ENCODE measurements at regions not wholly inside any gene's neighbourhood (a gene's known extent, or its start where the extent isn't known, plus 50 kb on each side); places are given as distances from the start of the nearest gene placed in this dataset.

GRCh38 chr18:4750393-4751346 is 295.6 kb upstream of the DLGAP1 start:
- no peak overlapping the region for H2AFZ ChIP-seq (ENCODE audit: low read depth, low read length)
- no peaks in the 10 kb centered on the region for H3F3A ChIP-seq (ENCODE audit: insufficient read depth, low read length, poor library complexity, severe bottlenecking)
- no peak overlapping the region for H3K4me3 ChIP-seq (ENCODE audit: low read length)
- no peak overlapping the region for H3K9ac ChIP-seq (ENCODE audit: low read length)
- H3K36me3 ChIP-seq (ENCODE audit: insufficient read depth, low read length): no peaks in the 10 kb centered on the region
- no peak overlapping the region for H3K4me2 ChIP-seq (ENCODE audit: low read length)
- H3K79me2 ChIP-seq (replicated peaks; ENCODE audit: insufficient read depth, low read length): no peaks in the 10 kb centered on the region
- H4K20me1 ChIP-seq (ENCODE audit: insufficient read depth): no peaks in the 10 kb centered on the region
- H3K27ac ChIP-seq (ENCODE audit: low read length): no peak overlapping the region
- TF ChIP-seq POLR2AphosphoS5 (IDR thresholded peaks at IDR 0.05) (no peak), CTCF (IDR thresholded peaks at IDR 0.05; ENCODE audit: poor library complexity, severe bottlenecking) (no peak), TAF1 (IDR thresholded peaks at IDR 0.05; ENCODE audit: low read depth) (no peak), SMC3 (conservative IDR thresholded peaks at IDR 0.05; ENCODE audit: poor library complexity) (no peak), EP300 (conservative IDR thresholded peaks at IDR 0.05; ENCODE audit: poor library complexity, severe bottlenecking) (no peak), MXI1 (conservative IDR thresholded peaks at IDR 0.05; ENCODE audit: poor library complexity, severe bottlenecking) (no peak), REST (IDR thresholded peaks at IDR 0.05; ENCODE audit: borderline replicate concordance) (no peak), RAD21 (conservative IDR thresholded peaks at IDR 0.05) (no peak), EZH2 (IDR thresholded peaks at IDR 0.05; ENCODE audit: borderline replicate concordance, insufficient read depth, low read length, poor library complexity, severe bottlenecking) (no peak)
- no peaks in the 10 kb centered on the region for H3K9me2 ChIP-seq (ENCODE audit: insufficient read depth, low read length)
- no peaks in the 10 kb centered on the region for H3K27me3 ChIP-seq (ENCODE audit: insufficient read depth, low read depth, low read length)
- H3K9me3 ChIP-seq (ENCODE audit: low read length): no peaks in the 10 kb centered on the region

GRCh38 chr18:4748975-4749374 is 293.9 kb upstream of the DLGAP1 start:
- Histone ChIP-seq H3K4me2 (ENCODE audit: low read length) (no peak overlapping the region), H3K27ac (ENCODE audit: low read length) (no peak overlapping the region), H3K4me3 (ENCODE audit: low read length) (no peak overlapping the region), H3K9ac (ENCODE audit: low read length) (no peak overlapping the region), H3K9me2 (ENCODE audit: insufficient read depth, low read length) (no peaks in the 10 kb centered on the region), H3K79me2 (replicated peaks; ENCODE audit: insufficient read depth, low read length) (no peaks in the 10 kb centered on the region), H3K9me3 (ENCODE audit: low read length) (no peaks in the 10 kb centered on the region), H3K36me3 (ENCODE audit: insufficient read depth, low read length) (no peaks in the 10 kb centered on the region), H3K27me3 (ENCODE audit: insufficient read depth, low read depth, low read length) (no peaks in the 10 kb centered on the region), H4K20me1 (ENCODE audit: insufficient read depth) (no peaks in the 10 kb centered on the region), H2AFZ (ENCODE audit: low read depth, low read length) (no peak overlapping the region), H3F3A (ENCODE audit: insufficient read depth, low read length, poor library complexity, severe bottlenecking) (no peaks in the 10 kb centered on the region)
- no peak for TF ChIP-seq MXI1 (conservative IDR thresholded peaks at IDR 0.05; ENCODE audit: poor library complexity, severe bottlenecking)
- no peak for TF ChIP-seq TAF1 (IDR thresholded peaks at IDR 0.05; ENCODE audit: low read depth)
- TF ChIP-seq EP300 (conservative IDR thresholded peaks at IDR 0.05; ENCODE audit: poor library complexity, severe bottlenecking): no peak
- TF ChIP-seq SMC3 (conservative IDR thresholded peaks at IDR 0.05; ENCODE audit: poor library complexity): no peak
- no peak for TF ChIP-seq REST (IDR thresholded peaks at IDR 0.05; ENCODE audit: borderline replicate concordance)
- TF ChIP-seq EZH2 (IDR thresholded peaks at IDR 0.05; ENCODE audit: borderline replicate concordance, insufficient read depth, low read length, poor library complexity, severe bottlenecking): no peak
- no peak for TF ChIP-seq RAD21 (conservative IDR thresholded peaks at IDR 0.05)
- TF ChIP-seq POLR2AphosphoS5 (IDR thresholded peaks at IDR 0.05): no peak
- TF ChIP-seq CTCF (IDR thresholded peaks at IDR 0.05; ENCODE audit: poor library complexity, severe bottlenecking): no peak

Data from neural cell (in vitro differentiated cells).